ENCODE measurements at regions not wholly inside any gene's neighbourhood (a gene's known extent, or its start where the extent isn't known, plus 50 kb on each side); places are given as distances from the start of the nearest gene placed in this dataset.

- Histone ChIP-seq H3K9me3 (peaks cover 0 to 10% of the 10 kb centered on the region in 2 donors), H3K4me1 (no peaks in the 10 kb centered on the region), H3K36me3 (no peaks in the 10 kb centered on the region), H3K4me3 (no peak overlapping the region), H3K27me3 (no peaks in the 10 kb centered on the region), H3K27ac (no peak overlapping the region)
- TF ChIP-seq CTCF (IDR thresholded peaks at IDR 0.05): no peak
- no peak for DNase-seq (ENCODE audit: low spot score)
These were observed 290.5 kb upstream of the AKR1E2 start for GRCh38 chr10:4535521-4535920.

GRCh38 chr10:4533621-4534020, 292.4 kb upstream of the AKR1E2 start:
- TF ChIP-seq CTCF (IDR thresholded peaks at IDR 0.05): no peak
- no peak for DNase-seq (ENCODE audit: low spot score)
- no peaks in the 10 kb centered on the region for H3K36me3 ChIP-seq
- no peaks in the 10 kb centered on the region for H3K9me3 ChIP-seq
- no peaks in the 10 kb centered on the region for H3K4me1 ChIP-seq
- H3K4me3 ChIP-seq: no peak overlapping the region
- H3K27me3 ChIP-seq: no peaks in the 10 kb centered on the region
- H3K27ac ChIP-seq: no peak overlapping the region

- no peak for TF ChIP-seq CTCF (IDR thresholded peaks at IDR 0.05)
- DNase-seq (ENCODE audit: low spot score): no peak
- Histone ChIP-seq H3K4me1 (no peaks in the 10 kb centered on the region), H3K4me3 (no peak overlapping the region), H3K27ac (peak overlapping the region in 1 of 2 donors; percentile 48), H3K36me3 (no peaks in the 10 kb centered on the region), H3K27me3 (no peaks in the 10 kb centered on the region), H3K9me3 (no peaks in the 10 kb centered on the region)
These were observed 293.0 kb upstream of the AKR1E2 start for GRCh38 chr10:4532976-4533375.

- H3K4me3 ChIP-seq: no peak overlapping the region
- H3K4me1 ChIP-seq: peaks cover 0 to 1% of the 10 kb centered on the region in 2 donors
- H3K9me3 ChIP-seq: no peaks in the 10 kb centered on the region
- DNase-seq (ENCODE audit: low spot score): no peak
- H3K27me3 ChIP-seq: no peaks in the 10 kb centered on the region
- H3K36me3 ChIP-seq: no peaks in the 10 kb centered on the region
- H3K27ac ChIP-seq: peak overlapping the region in 1 of 2 donors; percentile 48
- TF ChIP-seq CTCF (IDR thresholded peaks at IDR 0.05): no peak
These were observed 293.5 kb upstream of the AKR1E2 start for GRCh38 chr10:4532467-4532866.

- Histone ChIP-seq H3K27me3 (no peaks in the 10 kb centered on the region), H3K4me1 (peaks cover 0 to 6% of the 10 kb centered on the region in 2 donors), H3K9me3 (no peaks in the 10 kb centered on the region), H3K4me3 (no peak overlapping the region), H3K27ac (peak overlapping the region in 1 of 2 donors; percentile 48), H3K36me3 (no peaks in the 10 kb centered on the region)
- TF ChIP-seq CTCF (IDR thresholded peaks at IDR 0.05): no peak
- DNase-seq (ENCODE audit: low spot score): no peak
These were observed 294.0 kb upstream of the AKR1E2 start for GRCh38 chr10:4532011-4532410.

GRCh38 chr10:4529266-4529665, 296.7 kb upstream of the AKR1E2 start:
- Histone ChIP-seq H3K4me3 (no peak overlapping the region), H3K36me3 (no peaks in the 10 kb centered on the region), H3K27ac (no peak overlapping the region), H3K9me3 (no peaks in the 10 kb centered on the region), H3K27me3 (no peaks in the 10 kb centered on the region), H3K4me1 (peaks cover 0 to 6% of the 10 kb centered on the region in 2 donors)
- TF ChIP-seq CTCF (IDR thresholded peaks at IDR 0.05): no peak
- DNase-seq (ENCODE audit: low spot score): no peak

Data from right atrium auricular region (tissue), 2 donors.